ENCODE measurements at regions not wholly inside any gene's neighbourhood (a gene's known extent, or its start where the extent isn't known, plus 50 kb on each side); places are given as distances from the start of the nearest gene placed in this dataset.

DNA sequence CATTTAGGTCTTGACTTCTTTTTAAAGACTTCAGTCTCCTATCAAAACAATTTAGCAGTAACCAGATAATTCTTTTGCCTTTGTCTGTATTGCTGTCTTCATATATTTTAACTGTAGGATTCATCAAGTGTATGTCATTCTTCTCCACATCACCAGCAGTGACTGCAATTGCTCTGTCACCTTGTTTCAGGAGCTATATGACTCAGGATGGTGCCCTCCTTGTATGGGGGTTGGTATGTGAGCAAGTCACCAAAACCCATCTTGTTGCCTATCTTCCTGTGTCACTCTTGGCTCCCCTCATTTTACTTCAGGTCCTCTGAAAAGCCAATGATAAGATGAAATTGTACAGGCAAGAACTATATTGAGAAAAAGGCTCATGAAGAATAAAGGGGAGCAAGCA lies 256.9 kb upstream of the LUZP2 start:
- TF ChIP-seq CTCF (conservative IDR thresholded peaks at IDR 0.05), result no peak
- TF ChIP-seq EZH2 (IDR thresholded peaks at IDR 0.05; ENCODE audit: low read depth), result no peak

Data from PC-9 (cell line).